Neural cell (in vitro differentiated cells): ENCODE measurements at regions not wholly inside any gene's neighbourhood (a gene's known extent, or its start where the extent isn't known, plus 50 kb on each side); places are given as distances from the start of the nearest gene placed in this dataset.

Experiments
- H2AFZ ChIP-seq: fragments of 200-600, 300-800 bp; sonication (generic), shearing (Covaris generic); 2 replicates; pipeline ENCODE4 v1.6.0; 2014; ENCODE audit warnings: low read depth, mild to moderate bottlenecking, antibody characterized with exemption, low read length, moderate library complexity
- H3F3A ChIP-seq: fragments of 200-600 bp; shearing (Covaris generic); 2 replicates; pipeline ENCODE4 v1.6.1; 2016; ENCODE audit warnings: mild to moderate bottlenecking, moderate library complexity, mixed read lengths, antibody characterized with exemption, low read length; ENCODE audit not compliant: insufficient read depth, poor library complexity, severe bottlenecking
- H3K27ac ChIP-seq: fragments of 200-600, 300-800 bp; sonication (generic), shearing (Covaris generic); 2 replicates; pipeline ENCODE4 v1.5.1; 2014; ENCODE audit warnings: mild to moderate bottlenecking, low read length, moderate library complexity
- H3K27me3 ChIP-seq: fragments of 300-800, 200-600 bp; sonication (generic), shearing (Covaris generic); 2 replicates; pipeline ENCODE4 v1.6.0; 2014; ENCODE audit warnings: mild to moderate bottlenecking, low read depth, low read length, moderate library complexity; ENCODE audit not compliant: insufficient read depth
- H3K36me3 ChIP-seq: fragments of 300-800, 200-600 bp; sonication (generic), shearing (Covaris generic); 2 replicates; pipeline ENCODE4 v1.5.1; 2014; ENCODE audit warnings: mild to moderate bottlenecking, antibody characterized with exemption, low read length, moderate library complexity; ENCODE audit not compliant: insufficient read depth
- H3K4me2 ChIP-seq: fragments of 300-800, 200-600 bp; sonication (generic), shearing (Covaris generic); 2 replicates; pipeline ENCODE4 v1.6.0; 2014; ENCODE audit warnings: mild to moderate bottlenecking, low read length
- H3K4me3 ChIP-seq: fragments of 300-800, 200-600 bp; sonication (generic), shearing (Covaris generic); 2 replicates; pipeline ENCODE4 v1.5.1; 2014; ENCODE audit warnings: mild to moderate bottlenecking, low read length, moderate library complexity
- H3K79me2 ChIP-seq: fragments of 200-600 bp; shearing (Covaris generic); replicated peaks from 2 replicates; pipeline ENCODE4 v1.6.0; 2014; ENCODE audit warnings: mild to moderate bottlenecking, low read length, moderate library complexity; ENCODE audit not compliant: insufficient read depth
- H3K9ac ChIP-seq: fragments of 300-800, 200-600 bp; sonication (generic), shearing (Covaris generic); 2 replicates; pipeline ENCODE4 v1.6.1; 2016; ENCODE audit warnings: mild to moderate bottlenecking, low read length, mixed read lengths
- H3K9me2 ChIP-seq: fragments of 200-600 bp; shearing (Covaris generic); 2 replicates; pipeline ENCODE4 v1.6.1; 2016; ENCODE audit warnings: mild to moderate bottlenecking, low read length, mixed read lengths; ENCODE audit not compliant: insufficient read depth
- H3K9me3 ChIP-seq: fragments of 200-600, 300-800 bp; sonication (generic), shearing (Covaris generic); 2 replicates; pipeline ENCODE4 v1.6.1; 2016; ENCODE audit warnings: mild to moderate bottlenecking, mixed run types, low read length, moderate library complexity, mixed read lengths
- H4K20me1 ChIP-seq: fragments of 200-600 bp; shearing (Covaris generic); 2 replicates; pipeline ENCODE4 v1.6.1; 2016; ENCODE audit warnings: mild to moderate bottlenecking, mixed run types; ENCODE audit not compliant: insufficient read depth
- CTCF ChIP-seq: fragments of 450-650 bp; IDR thresholded peaks from 2 replicates; pipeline ENCODE4 v1.5.1; 2014; ENCODE audit warnings: antibody characterized with exemption, mild to moderate bottlenecking, moderate library complexity; ENCODE audit not compliant: poor library complexity, severe bottlenecking
- EP300 ChIP-seq: fragments of 450-650 bp; conservative IDR thresholded peaks from 2 replicates; pipeline ENCODE4 v1.6.1; 2014; ENCODE audit warnings: antibody characterized with exemption, mild to moderate bottlenecking, moderate library complexity; ENCODE audit not compliant: poor library complexity, severe bottlenecking
- EZH2 ChIP-seq: fragments of 200-600, 300-800 bp; shearing (Covaris generic), sonication (generic); IDR thresholded peaks from 2 replicates; pipeline ENCODE4 v1.6.1; 2014; ENCODE audit warnings: antibody characterized with exemption, low read length, borderline replicate concordance, mild to moderate bottlenecking; ENCODE audit not compliant: insufficient read depth, poor library complexity, severe bottlenecking
- POLR2AphosphoS5 ChIP-seq: IDR thresholded peaks from 2 replicates; pipeline ENCODE4 v1.6.1; 2012
- RAD21 ChIP-seq: fragments of 450-650 bp; conservative IDR thresholded peaks from 2 replicates; pipeline ENCODE4 v1.6.1; 2014; ENCODE audit warnings: antibody characterized with exemption, mild to moderate bottlenecking, moderate library complexity
- REST ChIP-seq: IDR thresholded peaks from 2 replicates; pipeline ENCODE4 v1.6.1; 2012; ENCODE audit warnings: borderline replicate concordance
- SMC3 ChIP-seq: fragments of 450-650 bp; conservative IDR thresholded peaks from 2 replicates; pipeline ENCODE4 v1.6.1; 2014; ENCODE audit warnings: antibody characterized with exemption, mild to moderate bottlenecking, moderate library complexity; ENCODE audit not compliant: poor library complexity
- TAF1 ChIP-seq: IDR thresholded peaks from 2 replicates; pipeline ENCODE4 v1.6.1; 2012; ENCODE audit warnings: low read depth

GRCh38 chr3:192079098-192079497, 618.1 kb downstream of the PYDC2 start:
- Histone ChIP-seq H4K20me1 (no peaks in the 10 kb centered on the region), H3K9ac (no peak overlapping the region), H3K4me3 (no peak overlapping the region), H3K27ac (no peak overlapping the region), H3K4me2 (no peak overlapping the region), H3K79me2 (no peaks in the 10 kb centered on the region), H3K36me3 (no peaks in the 10 kb centered on the region), H3K27me3 (no peaks in the 10 kb centered on the region), H3K9me2 (no peaks in the 10 kb centered on the region), H3F3A (no peaks in the 10 kb centered on the region), H2AFZ (no peak overlapping the region), H3K9me3 (no peaks in the 10 kb centered on the region)
- TF ChIP-seq REST (no peak), TAF1 (no peak), CTCF (no peak), EZH2 (no peak)

- no peaks in the 10 kb centered on the region for H3K79me2 ChIP-seq
- no peaks in the 10 kb centered on the region for H3K9me2 ChIP-seq
- H3K27ac ChIP-seq: no peak overlapping the region
- no peaks in the 10 kb centered on the region for H3K27me3 ChIP-seq
- no peaks in the 10 kb centered on the region for H3K36me3 ChIP-seq
- H3F3A ChIP-seq: no peaks in the 10 kb centered on the region
- no peaks in the 10 kb centered on the region for H3K9me3 ChIP-seq
- no peak overlapping the region for H3K4me2 ChIP-seq
- H3K4me3 ChIP-seq: no peak overlapping the region
- no peak overlapping the region for H3K9ac ChIP-seq
- TF ChIP-seq POLR2AphosphoS5 (no peak), RAD21 (no peak), REST (no peak), TAF1 (no peak), EP300 (no peak), EZH2 (no peak), CTCF (no peak), SMC3 (no peak)
- H2AFZ ChIP-seq: no peak overlapping the region
- H4K20me1 ChIP-seq: no peaks in the 10 kb centered on the region
Observed at GRCh38 chr3:192080336-192080735, 619.4 kb downstream of the PYDC2 start.
